ENCODE measurements at regions not wholly inside any gene's neighbourhood (a gene's known extent, or its start where the extent isn't known, plus 50 kb on each side); places are given as distances from the start of the nearest gene placed in this dataset.
A peak's percentile ranks its signal among the peaks of the same experiment; 100 is the strongest.

- DNase-seq = peak; percentile 26
Measured at GRCh38 chr6:85126485-85127167, 323.3 kb upstream of the NT5E start.

- DNase-seq = no peak
Measured at GRCh38 chr6:85125526-85125925, 324.4 kb upstream of the NT5E start.

- no peak for DNase-seq
Measured at GRCh38 chr6:85124472-85125354, 325.2 kb upstream of the NT5E start.

- no peak for DNase-seq
Measured at GRCh38 chr6:85121158-85121557, 328.7 kb upstream of the NT5E start.

- no peak for DNase-seq
Measured at GRCh38 chr6:85118652-85119235, 331.1 kb upstream of the NT5E start.

GRCh38 chr6:85118233-85118632 is 331.6 kb upstream of the NT5E start:
- no peak for DNase-seq

GRCh38 chr6:85116475-85116874 is 333.4 kb upstream of the NT5E start:
- DNase-seq = no peak

GRCh38 chr6:85115876-85116275 is 334.0 kb upstream of the NT5E start:
- DNase-seq = no peak

- no peak for DNase-seq
Measured at GRCh38 chr6:85115376-85115775, 334.5 kb upstream of the NT5E start.

GRCh38 chr6:85114581-85114935 is 335.3 kb upstream of the NT5E start:
- DNase-seq = no peak

GRCh38 chr6:85113934-85114580 is 335.8 kb upstream of the NT5E start:
- no peak for DNase-seq

GRCh38 chr6:85112540-85112939 is 337.3 kb upstream of the NT5E start:
- DNase-seq = no peak

- no peak for DNase-seq
Measured at GRCh38 chr6:85111481-85112011, 338.3 kb upstream of the NT5E start.

GRCh38 chr6:85110943-85111342 is 338.9 kb upstream of the NT5E start:
- no peak for DNase-seq

- no peak for DNase-seq
Measured at GRCh38 chr6:85107701-85108100, 342.2 kb upstream of the NT5E start.

GRCh38 chr6:85096976-85097375 is 332.6 kb upstream of the TBX18 start:
- no peak for DNase-seq

- DNase-seq = no peak
Measured at GRCh38 chr6:85092226-85092625, 327.8 kb upstream of the TBX18 start.

GRCh38 chr6:85089255-85089654 is 324.9 kb upstream of the TBX18 start:
- no peak for DNase-seq

- no peak for DNase-seq
Measured at GRCh38 chr6:85085875-85086274, 321.5 kb upstream of the TBX18 start.

GRCh38 chr6:85081102-85081501 is 316.7 kb upstream of the TBX18 start:
- DNase-seq = no peak

GRCh38 chr6:85079761-85080160 is 315.4 kb upstream of the TBX18 start:
- no peak for DNase-seq

- no peak for DNase-seq
Measured at GRCh38 chr6:85078058-85078457, 313.7 kb upstream of the TBX18 start.

GRCh38 chr6:85077098-85077497 is 312.7 kb upstream of the TBX18 start:
- no peak for DNase-seq

Data from stimulated activated CD8-positive, alpha-beta memory T cell treated with anti-CD3 and anti-CD28 coated beads, Interleukin-4, amount 100 ng/mL, for 48 hours (primary cell).